GM13976 (cell line): ENCODE measurements at regions not wholly inside any gene's neighbourhood (a gene's known extent, or its start where the extent isn't known, plus 50 kb on each side); places are given as distances from the start of the nearest gene placed in this dataset.

Experiments
- DNase-seq: peaks from one replicate; pipeline ENCODE4 v3.0.0; 2012; ENCODE audit warnings: low spot score
- in situ Hi-C: fragments of 300-500 bp; cut with MboI; formaldehyde crosslinking; loops from one replicate; pipeline ENCODE4 v1.12.0; 2022; ENCODE audit warnings: low sequenced_read_pairs, mixed read lengths, inconsistent platforms; ENCODE audit not compliant: unreplicated experiment
- TF ChIP-seq, protein P1 (sequence below): IDR thresholded peaks from 2 replicates; pipeline ENCODE4 v1.5.1; 2012; ENCODE audit warnings: borderline replicate concordance, mild to moderate bottlenecking; ENCODE audit not compliant: insufficient read depth; ENCODE audit errors: extremely low read depth, missing control alignments, control extremely low read depth

- TF ChIP-seq, protein P1, sequence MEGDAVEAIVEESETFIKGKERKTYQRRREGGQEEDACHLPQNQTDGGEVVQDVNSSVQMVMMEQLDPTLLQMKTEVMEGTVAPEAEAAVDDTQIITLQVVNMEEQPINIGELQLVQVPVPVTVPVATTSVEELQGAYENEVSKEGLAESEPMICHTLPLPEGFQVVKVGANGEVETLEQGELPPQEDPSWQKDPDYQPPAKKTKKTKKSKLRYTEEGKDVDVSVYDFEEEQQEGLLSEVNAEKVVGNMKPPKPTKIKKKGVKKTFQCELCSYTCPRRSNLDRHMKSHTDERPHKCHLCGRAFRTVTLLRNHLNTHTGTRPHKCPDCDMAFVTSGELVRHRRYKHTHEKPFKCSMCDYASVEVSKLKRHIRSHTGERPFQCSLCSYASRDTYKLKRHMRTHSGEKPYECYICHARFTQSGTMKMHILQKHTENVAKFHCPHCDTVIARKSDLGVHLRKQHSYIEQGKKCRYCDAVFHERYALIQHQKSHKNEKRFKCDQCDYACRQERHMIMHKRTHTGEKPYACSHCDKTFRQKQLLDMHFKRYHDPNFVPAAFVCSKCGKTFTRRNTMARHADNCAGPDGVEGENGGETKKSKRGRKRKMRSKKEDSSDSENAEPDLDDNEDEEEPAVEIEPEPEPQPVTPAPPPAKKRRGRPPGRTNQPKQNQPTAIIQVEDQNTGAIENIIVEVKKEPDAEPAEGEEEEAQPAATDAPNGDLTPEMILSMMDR: no peak
- in situ Hi-C loops: no loop called here
Measured at GRCh38 chr4:180625653-180626052, 1617.5 kb upstream of the TENM3 start.

GRCh38 chr4:180630012-180630665 lies 1613.1 kb upstream of the TENM3 start:
- no peak for DNase-seq
- TF ChIP-seq, protein P1: no peak
- in situ Hi-C loops: no loop called here

More at GRCh38 chr4:180625653-180626052, 1617.5 kb upstream of the TENM3 start:
- no peak for DNase-seq

- in situ Hi-C loops: no loop called here
- TF ChIP-seq, protein P1: no peak
- no peak for DNase-seq
Measured at GRCh38 chr4:180634306-180634705, 1608.9 kb upstream of the TENM3 start.

DNA sequence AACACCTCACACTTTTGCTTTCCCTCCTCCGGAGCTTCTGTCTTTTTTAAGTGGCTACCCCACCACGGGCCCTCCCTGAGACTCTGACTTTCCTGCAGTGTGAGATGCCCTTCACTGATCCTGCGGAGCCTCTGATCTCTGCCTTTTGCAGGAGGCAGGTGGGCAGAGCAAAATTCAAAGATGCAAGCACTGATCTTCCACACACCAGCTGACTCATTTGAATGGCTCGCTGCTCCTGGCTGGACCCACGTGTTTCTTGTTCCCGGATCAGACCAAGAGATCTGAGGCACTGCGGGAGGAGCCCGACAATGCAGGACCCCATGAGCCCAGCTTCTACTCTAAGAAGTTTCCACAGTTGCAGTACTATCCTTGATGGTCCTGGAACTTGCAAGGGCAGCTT lies 1607.9 kb upstream of the TENM3 start:
- in situ Hi-C loops: no loop called here
- DNase-seq: no peak
- TF ChIP-seq, protein P1: no peak

DNA sequence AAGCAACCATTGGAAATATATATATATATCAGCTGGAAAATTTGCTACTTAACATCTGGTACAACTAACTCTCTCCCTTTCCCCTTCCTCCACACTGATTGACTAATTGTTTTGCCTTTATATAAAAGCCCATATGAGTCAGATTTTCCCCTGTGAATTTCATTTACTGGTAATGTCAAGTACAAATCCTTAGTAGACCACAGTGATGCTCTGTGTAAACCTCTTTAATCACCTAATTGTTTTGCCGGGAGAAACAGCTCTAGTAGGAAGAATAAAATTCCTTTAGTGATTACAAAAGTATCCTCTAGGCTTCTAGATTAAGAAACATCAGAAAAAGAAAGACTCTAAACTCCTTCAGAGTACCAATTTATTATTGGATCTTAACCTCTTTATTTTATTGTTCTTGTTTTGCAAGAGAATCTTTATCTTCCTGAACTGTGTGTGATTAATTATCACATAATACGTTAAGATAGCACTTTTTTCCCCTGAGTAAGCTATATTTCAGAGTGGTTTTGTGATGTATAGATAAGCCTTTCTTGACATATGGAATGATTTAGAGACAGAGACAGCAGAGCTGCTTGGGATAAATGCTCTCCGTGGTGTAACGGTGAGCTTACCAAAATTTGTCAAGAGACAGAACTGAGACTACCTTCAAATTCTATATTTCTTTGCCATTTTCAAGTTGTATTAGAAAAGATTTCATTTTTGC lies 1606.4 kb upstream of the TENM3 start:
- in situ Hi-C loops: no loop called here
- TF ChIP-seq, protein P1: no peak
- DNase-seq: no peak

GRCh38 chr4:180637616-180638015 lies 1605.6 kb upstream of the TENM3 start:
- TF ChIP-seq, protein P1: no peak
- in situ Hi-C loops: no loop called here
- DNase-seq: no peak

DNA sequence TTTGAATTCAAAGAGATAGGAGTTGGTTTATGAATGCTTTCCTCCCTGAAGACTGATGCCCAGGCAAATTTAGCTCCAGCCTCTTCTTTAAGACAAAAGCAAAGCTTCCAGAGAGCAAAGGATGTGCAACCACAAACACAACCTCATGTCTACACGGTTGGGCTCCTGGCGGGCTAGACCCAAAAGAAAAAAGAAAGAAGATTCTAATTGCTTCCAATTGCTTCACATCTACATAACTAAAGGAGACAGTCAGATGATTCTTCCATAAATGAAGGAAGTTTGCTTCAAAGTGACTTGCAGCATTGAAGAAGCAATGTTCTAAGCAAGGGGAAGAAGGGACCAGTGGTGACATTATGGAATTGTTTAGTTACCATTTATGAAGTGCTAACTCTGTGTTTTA lies 1603.0 kb upstream of the TENM3 start:
- no peak for DNase-seq
- TF ChIP-seq, protein P1: no peak
- in situ Hi-C loops: no loop called here
